ENCODE measurements at regions not wholly inside any gene's neighbourhood (a gene's known extent, or its start where the extent isn't known, plus 50 kb on each side); places are given as distances from the start of the nearest gene placed in this dataset.
"Not testable (repeated sequence)": the region's sequence is repeated elsewhere in the genome, so short reads cannot be mapped to it uniquely, and the experiment has no call there.

- DNase-seq (ENCODE audit: low spot score) = no peak
These were observed 215.7 kb upstream of the ZNF608 start for GRCh38 chr5:124962111-124962510.

GRCh38 chr5:124962735-124963134 is 216.3 kb upstream of the ZNF608 start:
- DNase-seq (ENCODE audit: low spot score) = peak; percentile 32

- peak; percentile 24 for DNase-seq (ENCODE audit: low spot score)
These were observed 216.9 kb upstream of the ZNF608 start for GRCh38 chr5:124963236-124963919.

- not testable (repeated sequence) for DNase-seq (ENCODE audit: low spot score)
These were observed 220.3 kb upstream of the ZNF608 start for GRCh38 chr5:124966741-124967140.

- not testable (repeated sequence) for DNase-seq (ENCODE audit: low spot score)
These were observed 223.9 kb upstream of the ZNF608 start for GRCh38 chr5:124970381-124970780.

GRCh38 chr5:124972703-124973102 is 226.3 kb upstream of the ZNF608 start:
- no peak for DNase-seq (ENCODE audit: low spot score)

GRCh38 chr5:124973661-124974060 is 227.2 kb upstream of the ZNF608 start:
- no peak for DNase-seq (ENCODE audit: low spot score)

GRCh38 chr5:124976086-124976485 is 229.6 kb upstream of the ZNF608 start:
- no peak for DNase-seq (ENCODE audit: low spot score)

GRCh38 chr5:124979251-124979650 is 232.8 kb upstream of the ZNF608 start:
- DNase-seq (ENCODE audit: low spot score) = no peak

- no peak for DNase-seq (ENCODE audit: low spot score)
These were observed 233.9 kb upstream of the ZNF608 start for GRCh38 chr5:124980163-124980941.

- no peak for DNase-seq (ENCODE audit: low spot score)
These were observed 235.5 kb upstream of the ZNF608 start for GRCh38 chr5:124981901-124982300.

- DNase-seq (ENCODE audit: low spot score) = no peak
These were observed 239.7 kb upstream of the ZNF608 start for GRCh38 chr5:124986170-124986569.

- no peak for DNase-seq (ENCODE audit: low spot score)
These were observed 240.2 kb upstream of the ZNF608 start for GRCh38 chr5:124986667-124987066.

GRCh38 chr5:124987786-124988185 is 241.3 kb upstream of the ZNF608 start:
- DNase-seq (ENCODE audit: low spot score) = not testable (repeated sequence)

- DNase-seq (ENCODE audit: low spot score) = no peak
These were observed 244.3 kb upstream of the ZNF608 start for GRCh38 chr5:124990723-124991122.

GRCh38 chr5:124995421-124995820 is 249.0 kb upstream of the ZNF608 start:
- no peak for DNase-seq (ENCODE audit: low spot score)

GRCh38 chr5:124996023-124996763 is 249.8 kb upstream of the ZNF608 start:
- no peak for DNase-seq (ENCODE audit: low spot score)

GRCh38 chr5:124996764-124997077 is 250.3 kb upstream of the ZNF608 start:
- DNase-seq (ENCODE audit: low spot score) = no peak

GRCh38 chr5:124997186-124997893 is 250.9 kb upstream of the ZNF608 start:
- no peak for DNase-seq (ENCODE audit: low spot score)

- DNase-seq (ENCODE audit: low spot score) = no peak
These were observed 252.1 kb upstream of the ZNF608 start for GRCh38 chr5:124998520-124998919.

- DNase-seq (ENCODE audit: low spot score) = no peak
These were observed 256.5 kb upstream of the ZNF608 start for GRCh38 chr5:125002727-125003598.
